Activated CD8-positive, alpha-beta memory T cell treated with anti-CD3 and anti-CD28 coated beads, Interleukin-2, amount 10 ng/mL, durations not matched to agents 7 days and 5 days (primary cell): ENCODE measurements at regions not wholly inside any gene's neighbourhood (a gene's known extent, or its start where the extent isn't known, plus 50 kb on each side); places are given as distances from the start of the nearest gene placed in this dataset.

Experiments used
- ATAC-seq: fragments of 150-1000 bp; cut with Tn5 transposase; one replicate; pipeline ENCODE4 v1.10.0; 2021; ENCODE audit warnings: moderate library complexity
- CTCF ChIA-PET: fragments of 350-600 bp; sonication (Branson Sonifier 250); formaldehyde crosslinking; loops from one replicate; lab custom pipeline; 2021; ENCODE audit warnings: antibody characterized with exemption; lab: Charles Lee
- DNase-seq: peaks from one replicate; pipeline ENCODE4 v3.0.0-alpha.2; 2020
- H3K27ac Mint-ChIP-seq: one replicate; pipeline ENCODE4 v1.8.0; 2021; ENCODE audit warnings: mild to moderate bottlenecking, mixed read lengths
- H3K27me3 Mint-ChIP-seq: one replicate; pipeline ENCODE4 v1.8.0; 2021; ENCODE audit warnings: mixed read lengths
- H3K36me3 Mint-ChIP-seq: one replicate; pipeline ENCODE4 v1.8.0; 2021; ENCODE audit warnings: mild to moderate bottlenecking, mixed read lengths
- H3K4me1 Mint-ChIP-seq: one replicate; pipeline ENCODE4 v1.8.0; 2021; ENCODE audit warnings: mixed read lengths
- H3K4me3 Mint-ChIP-seq: one replicate; pipeline ENCODE4 v1.8.0; 2021; ENCODE audit warnings: mild to moderate bottlenecking, moderate library complexity, mixed read lengths
- H3K9me3 Mint-ChIP-seq: one replicate; pipeline ENCODE4 v1.8.0; 2022; ENCODE audit warnings: low read depth, mixed read lengths

- no peak for ATAC-seq
- Mint-ChIP-seq H3K4me1 (no peaks in the 10 kb centered on the region), H3K4me3 (no peak overlapping the region), H3K27ac (no peak overlapping the region), H3K36me3 (no peaks in the 10 kb centered on the region), H3K27me3 (no peaks in the 10 kb centered on the region), H3K9me3 (no peaks in the 10 kb centered on the region)
- DNase-seq, result no peak
- CTCF ChIA-PET, result no interaction called here
Measured at GRCh38 chr22:49284056-49284784, 543.5 kb downstream of the BRD1 start.

DNA sequence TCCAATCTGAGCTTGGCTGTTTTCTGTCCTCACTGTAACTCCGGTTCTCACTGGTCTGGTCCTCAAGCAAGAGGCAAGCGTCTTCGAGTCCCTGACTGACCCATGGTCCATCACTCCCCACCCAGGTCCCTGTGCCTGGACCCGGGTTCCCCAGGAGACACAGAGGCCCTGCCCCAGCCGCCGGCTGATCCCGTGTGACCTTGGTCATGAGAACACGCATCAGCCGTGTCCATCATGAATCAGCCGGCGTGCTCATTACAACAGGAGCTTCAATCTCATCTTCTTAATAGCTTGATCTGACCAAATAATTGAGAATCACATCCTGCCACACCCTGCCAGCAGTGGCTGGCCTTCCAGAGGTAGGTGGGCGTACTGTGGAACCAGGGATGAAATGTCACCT lies 545.1 kb downstream of the BRD1 start:
- no peak for DNase-seq
- no peak overlapping the region for H3K27ac Mint-ChIP-seq
- H3K4me3 Mint-ChIP-seq, result no peak overlapping the region
- no peaks in the 10 kb centered on the region for H3K9me3 Mint-ChIP-seq
- CTCF ChIA-PET, result no interaction called here
- no peaks in the 10 kb centered on the region for H3K4me1 Mint-ChIP-seq
- H3K27me3 Mint-ChIP-seq, result no peaks in the 10 kb centered on the region
- no peaks in the 10 kb centered on the region for H3K36me3 Mint-ChIP-seq
- ATAC-seq, result no peak

- Mint-ChIP-seq H3K36me3 (no peaks in the 10 kb centered on the region), H3K4me1 (no peaks in the 10 kb centered on the region), H3K9me3 (no peaks in the 10 kb centered on the region), H3K27ac (no peak overlapping the region), H3K4me3 (no peak overlapping the region), H3K27me3 (no peaks in the 10 kb centered on the region)
- DNase-seq (no peak), ATAC-seq (no peak)
- CTCF ChIA-PET, result no interaction called here
Measured at GRCh38 chr22:49281467-49282340, 546.0 kb downstream of the BRD1 start.

- Mint-ChIP-seq H3K4me3 (no peak overlapping the region), H3K4me1 (no peaks in the 10 kb centered on the region), H3K27ac (no peak overlapping the region), H3K9me3 (no peaks in the 10 kb centered on the region), H3K36me3 (no peaks in the 10 kb centered on the region), H3K27me3 (no peaks in the 10 kb centered on the region)
- CTCF ChIA-PET, result no interaction called here
- ATAC-seq, result no peak
- no peak for DNase-seq
Measured at GRCh38 chr22:49278340-49278739, 549.3 kb downstream of the BRD1 start.

GRCh38 chr22:49276567-49276966 lies 551.1 kb downstream of the BRD1 start:
- Mint-ChIP-seq H3K27ac (no peak overlapping the region), H3K4me3 (no peak overlapping the region), H3K4me1 (no peaks in the 10 kb centered on the region), H3K9me3 (no peaks in the 10 kb centered on the region), H3K36me3 (no peaks in the 10 kb centered on the region), H3K27me3 (no peaks in the 10 kb centered on the region)
- ATAC-seq (no peak), DNase-seq (no peak)
- CTCF ChIA-PET, result no interaction called here

DNA sequence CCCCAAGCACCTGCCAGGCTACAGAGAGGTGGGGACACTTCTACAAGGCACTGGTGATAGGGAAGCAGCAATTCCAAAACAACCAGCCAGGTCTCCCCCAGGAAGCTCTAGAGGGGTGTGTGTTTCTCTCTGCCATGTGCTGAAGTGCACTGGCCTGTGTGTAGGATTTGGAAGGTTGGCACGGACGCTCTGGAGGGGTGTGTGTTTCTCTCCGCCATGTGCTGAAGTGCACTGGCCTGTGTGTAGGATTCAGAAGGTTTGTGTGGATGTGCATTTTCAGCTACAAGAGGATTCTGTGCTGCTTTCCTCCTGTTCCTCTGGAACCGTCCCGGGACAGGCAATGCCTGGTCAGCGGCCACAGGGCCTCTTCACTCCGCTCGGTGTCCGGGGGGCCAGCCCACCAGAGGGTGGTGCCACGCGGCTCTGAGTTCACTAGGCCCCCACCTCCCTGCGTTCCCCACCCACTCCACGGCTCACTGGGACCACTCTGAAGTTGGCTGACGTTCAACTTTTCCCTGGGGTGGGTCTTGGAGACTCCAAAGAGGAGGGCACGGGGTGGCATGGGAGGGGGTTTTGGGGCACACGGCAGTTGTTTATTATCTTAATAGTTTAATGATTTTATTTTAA lies 552.8 kb downstream of the BRD1 start:
- no peaks in the 10 kb centered on the region for H3K36me3 Mint-ChIP-seq
- no peak overlapping the region for H3K4me3 Mint-ChIP-seq
- no peak overlapping the region for H3K27ac Mint-ChIP-seq
- ATAC-seq (no peak), DNase-seq (no peak)
- no peaks in the 10 kb centered on the region for H3K9me3 Mint-ChIP-seq
- no peaks in the 10 kb centered on the region for H3K4me1 Mint-ChIP-seq
- CTCF ChIA-PET, result no interaction called here
- peaks cover 6% of the 10 kb centered on the region for H3K27me3 Mint-ChIP-seq

DNA sequence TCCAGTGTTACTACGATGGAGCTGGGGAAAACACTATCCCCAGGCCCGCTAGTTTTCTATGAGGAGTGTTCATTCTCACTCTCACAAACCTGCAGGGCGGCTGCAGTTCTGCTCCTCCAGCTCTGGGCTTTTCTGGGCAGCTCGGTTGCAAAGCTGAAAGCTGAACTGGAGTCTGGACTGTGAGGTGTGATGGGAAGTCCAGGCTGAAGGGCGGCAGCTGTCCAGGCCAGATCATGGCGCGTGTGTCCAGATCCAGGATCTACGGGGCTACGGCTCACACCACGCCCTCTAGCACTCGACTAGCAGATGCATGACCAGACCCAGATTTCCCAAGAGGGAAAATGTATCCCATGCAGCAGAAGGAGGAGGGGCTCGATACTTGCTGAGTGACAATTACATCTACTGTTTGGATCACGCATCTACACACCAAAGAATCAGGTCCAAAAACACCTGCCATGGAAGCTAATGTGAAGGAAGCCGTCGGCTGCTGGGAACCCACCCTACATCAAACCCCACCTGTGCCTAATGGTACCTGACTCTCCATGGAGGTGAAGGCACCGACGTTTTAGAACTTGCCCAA lies 555.0 kb downstream of the BRD1 start:
- no peak overlapping the region for H3K27ac Mint-ChIP-seq
- no peaks in the 10 kb centered on the region for H3K4me1 Mint-ChIP-seq
- no peaks in the 10 kb centered on the region for H3K36me3 Mint-ChIP-seq
- DNase-seq, result no peak
- no peak for ATAC-seq
- no peaks in the 10 kb centered on the region for H3K9me3 Mint-ChIP-seq
- no peak overlapping the region for H3K4me3 Mint-ChIP-seq
- CTCF ChIA-PET, result no interaction called here
- H3K27me3 Mint-ChIP-seq, result peaks cover 19% of the 10 kb centered on the region

DNA sequence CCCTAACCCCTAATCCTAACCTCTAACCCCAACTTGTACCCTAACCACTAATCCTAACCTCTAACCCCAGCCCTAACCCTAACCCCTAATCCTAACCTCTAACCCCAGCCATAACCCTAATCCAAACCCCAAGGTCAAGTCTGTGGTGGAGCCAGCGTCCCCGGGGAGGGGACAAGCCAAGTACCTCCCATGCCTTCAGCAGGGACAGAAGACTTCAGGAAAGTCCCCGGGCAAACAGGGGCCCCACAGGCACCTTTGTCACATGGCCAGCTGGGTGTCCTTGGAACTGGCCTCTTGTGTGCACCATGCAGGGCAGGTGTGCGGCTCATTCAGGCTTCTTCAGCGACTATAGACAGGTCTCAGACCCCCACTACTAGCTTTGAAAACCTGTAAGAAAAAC lies 555.8 kb downstream of the BRD1 start:
- Mint-ChIP-seq H3K27me3 (peaks cover 19% of the 10 kb centered on the region), H3K4me1 (no peaks in the 10 kb centered on the region), H3K4me3 (no peak overlapping the region), H3K9me3 (no peaks in the 10 kb centered on the region), H3K27ac (no peak overlapping the region), H3K36me3 (no peaks in the 10 kb centered on the region)
- no peak for ATAC-seq
- no peak for DNase-seq
- CTCF ChIA-PET, result no interaction called here

DNA sequence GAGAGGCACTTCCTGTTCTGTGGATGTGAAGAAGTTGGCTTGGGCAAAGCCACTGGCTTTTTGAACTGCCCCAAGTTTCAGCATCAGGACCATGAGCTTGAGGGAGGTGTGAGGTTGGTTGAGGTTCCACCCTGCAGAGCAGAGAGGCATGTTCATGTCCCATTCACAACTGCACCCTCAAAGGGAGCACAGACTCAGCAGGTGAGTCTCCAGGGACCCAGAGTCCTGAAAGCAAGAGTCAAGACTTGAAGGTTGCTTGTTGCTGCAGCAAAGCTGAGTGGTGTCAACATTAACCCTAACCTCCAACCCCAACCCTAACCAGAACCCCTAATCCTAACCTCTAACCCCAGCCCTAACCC lies 556.3 kb downstream of the BRD1 start:
- no peaks in the 10 kb centered on the region for H3K9me3 Mint-ChIP-seq
- H3K27ac Mint-ChIP-seq, result no peak overlapping the region
- ATAC-seq (no peak), DNase-seq (no peak)
- peaks cover 19% of the 10 kb centered on the region for H3K27me3 Mint-ChIP-seq
- no peaks in the 10 kb centered on the region for H3K4me1 Mint-ChIP-seq
- H3K4me3 Mint-ChIP-seq, result no peak overlapping the region
- no peaks in the 10 kb centered on the region for H3K36me3 Mint-ChIP-seq
- CTCF ChIA-PET, result no interaction called here

GRCh38 chr22:49270595-49271368 lies 556.9 kb downstream of the BRD1 start:
- H3K4me3 Mint-ChIP-seq, result no peak overlapping the region
- ATAC-seq, result no peak
- no peak for DNase-seq
- H3K9me3 Mint-ChIP-seq, result no peaks in the 10 kb centered on the region
- no peaks in the 10 kb centered on the region for H3K4me1 Mint-ChIP-seq
- H3K27me3 Mint-ChIP-seq, result peaks cover 19% of the 10 kb centered on the region
- CTCF ChIA-PET, result no interaction called here
- H3K36me3 Mint-ChIP-seq, result no peaks in the 10 kb centered on the region
- no peak overlapping the region for H3K27ac Mint-ChIP-seq

- no peak for DNase-seq
- Mint-ChIP-seq H3K4me1 (no peaks in the 10 kb centered on the region), H3K9me3 (no peaks in the 10 kb centered on the region), H3K4me3 (no peak overlapping the region), H3K27ac (no peak overlapping the region), H3K27me3 (peaks cover 19% of the 10 kb centered on the region), H3K36me3 (no peaks in the 10 kb centered on the region)
- CTCF ChIA-PET, result no interaction called here
- no peak for ATAC-seq
Measured at GRCh38 chr22:49269928-49270327, 557.7 kb downstream of the BRD1 start.

GRCh38 chr22:49269371-49269770 lies 558.3 kb downstream of the BRD1 start:
- no peak overlapping the region for H3K27ac Mint-ChIP-seq

DNA sequence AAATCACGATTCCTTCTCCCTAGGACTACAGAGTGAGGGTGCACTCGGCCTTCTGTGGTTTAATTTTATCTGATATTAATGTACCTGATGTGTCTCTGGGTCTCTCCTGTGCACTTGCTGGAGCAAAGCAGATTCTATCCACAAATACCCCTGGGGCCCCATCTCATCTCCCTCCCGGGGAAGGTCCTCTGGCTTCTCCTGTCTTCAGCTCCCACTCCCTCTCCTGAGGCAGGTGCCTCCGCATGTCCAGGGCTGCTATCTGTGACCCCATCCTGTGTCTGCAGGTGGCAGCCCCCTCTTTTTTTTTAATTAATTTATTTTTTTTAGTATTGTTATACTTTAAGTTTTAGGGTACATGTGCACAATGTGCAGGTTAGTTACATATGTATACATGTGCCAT lies 558.7 kb downstream of the BRD1 start:
- CTCF ChIA-PET, result no interaction called here
- Mint-ChIP-seq H3K9me3 (no peaks in the 10 kb centered on the region), H3K4me3 (no peak overlapping the region), H3K27ac (no peak overlapping the region), H3K27me3 (peaks cover 19% of the 10 kb centered on the region), H3K36me3 (no peaks in the 10 kb centered on the region), H3K4me1 (no peaks in the 10 kb centered on the region)
- DNase-seq, result no peak
- no peak for ATAC-seq

More at GRCh38 chr22:49269371-49269770, 558.3 kb downstream of the BRD1 start:
- no peak overlapping the region for H3K4me3 Mint-ChIP-seq
- no peaks in the 10 kb centered on the region for H3K9me3 Mint-ChIP-seq
- ATAC-seq, result no peak
- peaks cover 19% of the 10 kb centered on the region for H3K27me3 Mint-ChIP-seq
- H3K36me3 Mint-ChIP-seq, result no peaks in the 10 kb centered on the region
- no peak for DNase-seq
- CTCF ChIA-PET, result no interaction called here
- no peaks in the 10 kb centered on the region for H3K4me1 Mint-ChIP-seq
